ENCODE measurements at regions not wholly inside any gene's neighbourhood (a gene's known extent, or its start where the extent isn't known, plus 50 kb on each side); places are given as distances from the start of the nearest gene placed in this dataset.

DNA sequence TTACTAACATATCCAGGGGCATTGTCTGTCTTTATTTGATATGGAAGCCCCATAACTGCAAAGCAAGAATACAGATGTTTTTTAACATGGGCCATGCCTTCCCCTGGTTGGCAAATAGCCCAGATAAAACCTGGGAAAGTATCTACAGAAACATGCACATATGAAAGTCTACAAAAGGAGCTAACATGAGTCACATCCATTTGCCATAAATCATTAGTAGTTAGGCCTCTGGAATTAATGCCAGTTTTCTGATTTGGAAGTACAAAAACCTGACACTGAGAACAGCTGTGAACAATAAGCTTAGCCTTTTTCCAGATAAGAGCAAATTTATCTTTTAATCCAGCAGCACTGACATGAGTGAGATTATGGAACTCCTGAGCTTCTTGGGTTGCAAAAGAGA lies 418.0 kb upstream of the IMPG1 start:
- DNase-seq, result no peak

DNA sequence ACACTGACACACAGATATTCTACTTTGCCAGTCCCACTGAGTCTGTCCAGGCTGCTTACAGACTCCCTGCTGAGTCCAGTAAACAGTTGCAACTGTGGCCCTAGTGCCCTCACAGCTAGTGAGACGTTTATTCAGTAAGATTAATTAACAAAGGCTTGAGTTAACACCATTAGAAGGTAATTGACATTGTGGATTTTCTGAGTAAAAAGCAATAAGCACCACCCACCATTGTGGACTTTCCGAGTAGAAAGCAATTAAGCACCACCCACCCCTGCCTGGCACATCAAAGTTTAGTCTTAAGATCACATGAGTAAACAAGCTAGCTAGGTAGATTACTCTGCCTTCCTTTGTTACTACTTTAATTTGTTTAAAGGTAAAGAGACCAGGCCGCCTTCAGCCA lies 408.6 kb upstream of the IMPG1 start:
- DNase-seq, result no peak

DNA sequence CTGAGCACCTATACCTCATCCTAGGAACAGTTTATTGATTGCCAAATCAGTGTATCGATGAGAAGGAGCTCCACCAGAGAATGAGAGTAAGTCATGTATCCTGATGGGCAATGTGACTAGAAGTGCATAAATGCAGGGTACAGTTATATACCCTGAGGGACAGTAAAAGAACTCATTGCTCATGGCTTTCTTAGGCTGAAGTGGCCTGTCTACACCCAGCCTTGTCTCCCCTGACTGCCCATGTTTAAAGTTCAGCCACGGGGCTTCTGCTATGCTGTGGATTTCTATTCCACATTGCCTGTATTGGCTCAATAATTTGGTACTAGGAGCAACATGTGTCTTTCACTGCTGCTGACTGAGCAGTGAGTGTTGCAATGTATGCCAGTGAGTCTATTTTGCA lies 400.4 kb upstream of the IMPG1 start:
- no peak for DNase-seq

DNA sequence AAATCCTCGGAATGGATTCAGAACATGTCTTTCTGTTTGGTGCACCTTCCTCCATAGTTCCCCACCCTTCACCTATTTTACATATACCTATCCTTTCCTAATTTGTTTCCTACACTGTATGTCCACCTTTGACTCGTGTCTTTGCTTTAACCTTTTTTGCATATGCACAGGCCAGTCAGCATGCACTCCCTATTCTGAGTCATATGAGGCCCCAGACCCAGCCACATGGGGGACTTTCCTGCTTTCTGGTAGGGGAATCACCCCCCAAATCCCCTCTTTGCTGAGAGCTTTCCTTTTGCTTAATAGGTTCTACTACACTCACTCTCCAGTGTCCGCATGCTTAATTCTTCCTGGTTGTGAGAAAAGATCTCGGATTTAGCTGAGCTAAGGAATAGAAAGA lies 393.8 kb upstream of the IMPG1 start:
- no peak for DNase-seq

DNA sequence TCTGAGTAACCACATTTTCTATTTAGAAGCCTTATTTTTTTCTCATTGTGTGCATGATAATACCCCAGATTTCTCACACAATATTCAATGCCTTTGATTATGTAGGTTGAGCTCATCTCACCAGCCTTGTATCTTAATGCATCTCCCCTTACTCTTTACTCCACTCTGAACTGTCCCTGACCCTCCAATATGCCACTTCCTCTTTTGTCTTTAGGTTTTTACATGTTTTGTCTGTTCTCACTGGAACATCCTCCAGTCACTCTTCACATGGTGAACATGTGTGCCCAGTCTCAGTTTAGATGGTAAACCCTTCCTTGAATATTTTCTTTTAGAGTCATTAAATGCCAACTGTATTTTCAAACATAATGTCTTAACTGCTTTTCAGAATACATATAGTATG lies 392.9 kb upstream of the IMPG1 start:
- no peak for DNase-seq

DNA sequence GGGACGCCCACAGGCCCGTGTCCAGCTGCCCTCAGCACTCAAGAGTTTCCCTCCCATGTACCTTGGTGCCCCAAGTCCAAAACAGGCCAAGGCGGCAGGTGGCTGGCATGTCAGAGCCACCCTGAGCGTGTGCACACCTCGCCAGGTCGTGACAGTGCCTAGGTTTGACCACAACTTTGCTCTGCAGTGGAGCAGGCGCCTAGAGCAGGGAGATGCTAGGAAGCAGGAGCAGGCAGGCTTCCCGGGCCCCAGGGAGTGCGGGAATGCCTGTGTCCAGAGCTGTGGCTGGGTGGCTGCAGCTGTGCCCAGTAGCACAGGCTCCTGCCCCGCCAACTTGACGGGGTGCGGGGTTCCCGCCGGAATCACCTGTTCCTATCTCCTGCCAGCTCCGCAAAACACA lies 380.8 kb upstream of the IMPG1 start:
- DNase-seq, result no peak

DNA sequence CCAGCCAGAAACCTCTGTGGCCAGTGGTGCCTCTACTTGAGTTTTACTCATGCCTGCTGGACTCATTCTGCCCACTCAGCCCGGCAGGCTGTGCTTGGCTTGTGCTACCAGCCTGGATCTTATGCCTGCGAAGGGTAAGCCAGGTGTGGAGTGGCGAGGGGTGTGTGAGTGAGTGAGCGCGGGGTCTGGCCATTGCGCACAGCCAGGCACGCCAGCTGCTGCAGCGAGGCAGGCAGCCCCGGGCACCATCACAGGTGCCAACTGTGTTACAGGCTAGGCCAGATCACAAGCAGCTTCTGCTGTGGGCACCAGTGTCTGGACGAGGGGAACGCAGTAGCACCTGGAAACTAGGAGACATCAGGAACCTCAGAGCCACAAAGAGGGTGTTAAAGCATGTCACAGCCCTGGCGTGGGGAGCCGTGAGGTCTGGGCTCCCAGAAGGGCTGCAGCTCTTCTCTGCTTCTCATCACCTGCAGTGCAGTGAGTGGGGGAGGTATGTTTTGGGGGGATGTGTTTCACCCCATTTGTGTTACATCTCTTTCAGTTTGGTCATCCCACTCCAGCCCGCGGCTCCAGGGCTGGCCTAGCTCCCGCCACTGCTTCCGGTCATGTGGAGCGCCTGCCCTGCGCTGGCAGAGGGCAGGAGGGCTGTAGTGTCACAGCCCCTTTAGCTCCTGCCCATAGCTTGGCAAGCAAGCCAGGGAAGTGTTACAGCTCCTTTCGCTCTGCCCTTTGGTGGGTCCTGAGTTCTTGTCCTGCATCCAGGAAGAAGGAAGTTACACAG lies 379.7 kb upstream of the IMPG1 start:
- DNase-seq, result no peak

DNA sequence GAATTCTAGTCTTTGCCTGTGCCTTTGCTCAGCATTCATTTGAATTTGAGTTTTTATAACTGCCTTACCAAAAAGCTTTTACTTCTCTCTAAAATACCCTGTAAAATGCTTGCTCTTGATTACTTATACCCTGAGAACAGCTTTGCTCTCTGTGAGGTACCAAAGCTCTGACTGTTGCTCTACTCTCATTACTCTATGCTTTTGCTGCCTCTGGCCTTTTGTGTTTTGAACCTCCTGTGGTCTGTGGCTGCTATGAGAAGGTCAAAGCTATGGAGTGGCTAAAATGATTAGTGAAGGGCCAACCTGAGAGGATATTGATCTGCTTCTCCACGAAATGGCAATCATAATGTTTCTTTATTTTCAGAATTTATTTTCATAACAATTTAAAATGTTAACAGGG lies 375.6 kb upstream of the IMPG1 start:
- DNase-seq, result no peak

DNA sequence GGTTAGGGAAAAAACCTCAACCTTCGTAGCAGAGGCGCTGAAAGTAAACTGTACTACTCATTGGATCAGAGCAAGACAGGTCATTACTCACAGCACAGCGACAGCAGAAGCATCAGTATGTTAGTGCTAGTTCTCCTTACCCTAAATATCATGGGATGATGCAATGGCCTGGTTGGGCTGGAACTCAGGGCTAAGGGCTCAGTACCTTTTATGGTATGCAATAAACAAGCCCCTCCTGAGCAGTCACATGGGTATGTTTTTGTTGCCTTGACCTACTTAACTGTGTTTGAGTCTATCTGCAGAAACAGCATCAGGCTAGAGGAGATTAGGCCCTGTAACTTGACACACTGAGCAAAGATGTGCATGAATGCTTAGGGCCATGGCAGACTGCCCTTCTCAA lies 369.4 kb upstream of the IMPG1 start:
- DNase-seq, result no peak

DNA sequence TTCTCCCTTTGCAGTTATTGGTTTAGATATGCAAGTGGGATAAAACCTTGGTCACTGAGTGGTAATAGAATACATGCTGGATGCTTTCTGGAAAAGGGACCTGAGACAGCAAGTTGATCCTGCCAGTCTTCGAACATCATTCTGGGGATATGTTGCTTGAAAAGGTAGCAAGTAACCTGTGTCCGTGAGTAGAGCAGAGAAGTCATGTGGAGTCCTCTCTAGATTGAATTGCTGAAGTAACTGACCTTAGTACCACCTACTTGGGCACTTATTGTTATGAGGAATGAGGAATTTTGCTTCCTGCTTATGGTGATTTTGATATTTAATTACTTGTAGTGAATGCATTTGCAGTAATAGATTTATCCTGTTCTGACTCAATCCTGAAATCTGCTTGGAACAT lies 367.3 kb upstream of the IMPG1 start:
- no peak for DNase-seq

DNA sequence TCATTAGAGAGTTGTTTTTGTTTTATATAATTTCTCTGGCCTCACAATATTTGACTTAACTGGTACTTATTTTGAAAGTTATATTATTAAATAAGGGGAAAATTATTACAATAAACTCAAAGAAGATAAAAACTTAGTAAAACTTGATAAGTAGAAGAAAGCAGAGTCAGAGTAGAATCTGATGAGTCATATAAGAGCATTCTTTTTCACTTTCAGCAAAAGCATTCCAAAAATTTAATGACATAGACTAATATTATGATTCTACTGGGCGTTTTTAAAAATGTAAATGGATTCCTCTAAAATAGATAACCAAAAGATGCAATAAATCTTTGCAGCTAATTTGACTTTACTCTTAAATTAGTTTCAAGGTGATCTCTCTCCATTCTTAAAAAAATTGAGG lies 366.3 kb upstream of the IMPG1 start:
- no peak for DNase-seq

DNA sequence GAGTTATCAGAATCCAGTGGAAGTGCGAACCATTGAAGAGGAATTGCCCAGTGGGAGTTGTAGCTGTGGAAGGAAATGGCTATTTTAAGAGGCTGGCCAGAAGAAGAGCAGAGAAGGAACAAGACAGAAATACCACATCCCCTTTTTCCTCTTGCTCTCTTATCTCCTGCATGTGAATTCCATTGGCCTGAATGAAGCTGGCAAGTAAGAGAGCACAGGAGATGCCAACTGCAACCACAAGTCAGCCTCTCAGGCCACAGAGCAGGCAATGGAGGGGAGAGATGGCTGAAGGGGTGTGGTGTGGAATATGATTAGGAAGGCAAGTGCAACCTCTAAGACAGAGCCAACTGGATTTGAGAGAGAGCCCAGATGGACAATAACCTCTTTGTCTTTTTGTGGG lies 362.7 kb upstream of the IMPG1 start:
- DNase-seq, result no peak

DNA sequence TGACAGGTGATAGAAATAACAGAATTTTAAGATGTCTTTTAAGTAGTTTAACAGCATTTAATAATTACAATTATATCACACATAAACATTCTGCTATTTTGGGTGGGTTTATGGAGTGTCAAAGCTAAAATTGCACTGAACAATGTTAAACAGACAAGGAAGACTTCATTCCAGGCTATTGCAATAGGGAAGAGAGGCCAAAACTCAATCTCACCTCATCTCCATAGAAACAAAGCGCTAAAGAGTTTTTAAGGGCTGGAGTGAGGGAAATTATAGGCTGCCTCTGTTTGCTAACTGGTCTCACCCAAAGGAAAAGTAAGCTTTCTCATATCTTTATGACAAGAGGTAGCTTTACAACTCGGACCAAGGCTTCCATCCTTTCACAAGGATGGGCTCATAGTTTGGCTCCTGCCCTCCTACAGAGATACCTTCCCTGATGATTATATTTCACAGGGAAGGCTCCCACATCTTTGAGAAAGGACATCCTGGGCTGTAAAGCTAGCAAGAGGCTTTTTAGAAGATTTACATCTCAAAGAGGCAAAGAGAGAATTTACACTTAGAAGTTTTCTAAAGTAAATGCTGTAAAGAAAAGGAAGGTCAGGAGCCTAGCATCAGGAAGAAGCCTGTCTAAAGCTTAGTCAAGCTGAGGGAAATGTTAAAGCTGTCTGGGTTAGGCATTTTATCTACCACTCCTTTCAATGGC lies 350.2 kb upstream of the IMPG1 start:
- no peak for DNase-seq

DNA sequence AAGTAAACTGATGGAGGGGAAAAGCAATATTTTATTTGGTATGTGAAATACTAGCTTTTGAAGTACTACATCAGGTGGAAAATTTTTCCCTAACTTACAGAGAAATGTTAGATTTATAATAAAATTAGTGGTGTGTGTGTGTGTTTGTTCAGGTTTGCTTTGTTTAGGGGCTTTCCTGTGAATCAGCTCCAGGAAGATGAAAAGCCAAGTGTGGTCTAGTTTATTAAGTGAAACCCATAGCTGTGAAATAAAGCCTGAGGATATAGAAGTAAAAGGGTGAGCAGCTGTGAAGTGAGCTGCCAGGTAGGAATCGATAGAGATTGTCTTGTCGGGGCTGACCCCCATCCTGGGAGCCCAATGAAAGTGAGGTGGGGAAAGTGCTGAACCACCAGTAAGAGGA lies 347.6 kb upstream of the IMPG1 start:
- DNase-seq, result no peak

DNA sequence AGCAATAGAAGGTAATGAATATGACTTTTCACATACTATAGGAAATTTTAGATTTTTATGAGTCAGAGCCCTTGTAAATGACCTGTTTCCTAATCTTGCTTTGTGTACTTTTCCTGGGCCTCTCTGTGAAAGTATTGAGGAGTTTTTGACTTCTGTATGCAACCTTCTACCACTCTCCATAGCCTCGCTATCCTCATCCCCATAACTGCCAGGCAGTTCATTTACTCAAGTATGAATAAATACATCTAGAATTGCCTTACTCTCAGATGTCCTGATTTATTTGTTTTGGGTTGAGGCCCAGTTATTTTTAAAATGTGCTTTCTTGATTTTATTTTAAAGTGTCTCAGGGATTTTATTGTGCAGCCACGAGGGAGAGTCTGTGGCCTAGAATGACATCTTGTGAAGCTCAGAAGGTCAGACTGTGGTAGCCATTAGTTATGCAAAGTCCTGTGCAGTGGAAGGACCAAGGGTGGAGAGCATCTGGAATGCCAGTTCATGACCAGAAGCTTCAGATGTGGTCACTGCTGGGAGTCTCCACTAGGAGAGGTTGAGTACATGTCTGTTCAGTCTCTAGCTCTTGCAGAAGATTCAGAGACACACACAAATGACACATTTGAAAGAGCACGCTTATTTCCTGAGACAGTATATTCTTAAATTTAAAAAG lies 346.2 kb upstream of the IMPG1 start:
- DNase-seq, result no peak

DNA sequence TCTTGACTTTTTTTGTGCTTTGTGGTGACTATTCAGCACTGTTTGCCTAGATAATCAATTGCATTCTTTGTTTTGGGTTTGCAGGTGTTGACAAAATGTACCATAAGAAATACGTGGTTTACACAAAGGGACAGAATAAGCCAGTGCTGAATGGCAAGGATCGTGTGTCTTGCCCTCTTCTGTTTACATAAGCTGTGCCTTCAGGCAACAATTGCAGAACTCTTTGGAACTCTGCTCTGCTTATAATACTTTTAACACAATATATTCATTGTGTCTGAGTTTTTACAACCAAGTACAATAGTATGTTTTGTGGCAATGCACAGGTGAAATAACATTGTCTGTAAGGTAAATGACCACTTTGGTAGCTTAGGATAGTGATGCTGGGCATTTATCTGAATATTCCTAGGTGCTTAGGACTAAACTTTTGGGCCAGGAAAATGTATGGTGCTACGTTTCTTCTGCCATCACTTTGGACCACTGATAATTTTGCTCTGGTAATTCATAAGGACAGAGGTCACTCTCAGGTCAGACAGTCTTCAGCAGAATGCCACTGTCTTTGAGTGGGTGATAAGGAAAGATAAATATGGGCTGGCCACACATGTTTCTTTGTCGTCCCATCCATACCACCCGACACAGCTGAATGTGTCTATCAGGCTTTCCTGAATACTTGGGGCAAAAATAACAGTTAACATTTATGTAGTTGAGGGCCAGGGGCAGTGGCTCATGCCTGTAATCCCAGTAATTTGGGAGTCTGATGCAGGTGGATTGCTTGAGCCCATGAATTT lies 344.6 kb upstream of the IMPG1 start:
- DNase-seq, result no peak

DNA sequence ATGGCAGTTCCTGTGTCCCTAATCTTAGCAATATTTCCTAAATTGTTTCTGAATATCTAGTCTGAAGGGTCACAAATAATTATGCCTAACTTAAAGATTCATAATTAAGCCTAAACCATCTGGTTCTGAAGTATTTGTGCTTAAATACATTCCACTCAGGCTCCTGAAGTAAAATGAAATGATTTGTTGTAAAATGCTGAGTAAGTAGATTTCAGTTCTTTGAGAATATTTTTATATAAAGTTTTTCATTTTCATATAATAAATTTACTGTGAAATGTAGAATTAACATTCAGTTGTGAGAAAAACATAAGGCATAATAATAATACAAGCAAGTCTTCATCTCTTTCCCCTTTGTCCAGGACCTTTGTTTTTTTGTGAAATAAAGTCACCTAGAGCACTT lies 330.6 kb upstream of the IMPG1 start:
- DNase-seq, result no peak

DNA sequence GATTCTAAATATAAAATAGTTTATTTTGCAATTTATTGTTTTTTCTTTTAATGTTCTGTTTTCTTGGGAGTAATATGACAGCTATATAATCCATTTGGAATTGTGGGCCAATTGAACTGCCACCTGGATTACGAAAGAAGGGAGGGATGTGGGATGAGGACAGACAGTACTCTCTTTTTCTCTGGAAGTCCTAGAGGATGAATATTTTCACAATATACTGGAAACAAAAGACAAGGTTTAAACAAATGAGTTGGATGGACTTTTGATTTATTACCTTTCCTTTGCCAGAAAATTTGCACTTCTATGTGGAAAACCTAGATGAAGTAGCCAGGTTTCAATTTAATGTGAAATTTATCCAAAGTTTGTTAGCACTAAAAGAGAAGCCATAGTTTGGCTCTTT lies 325.5 kb upstream of the IMPG1 start:
- no peak for DNase-seq

DNA sequence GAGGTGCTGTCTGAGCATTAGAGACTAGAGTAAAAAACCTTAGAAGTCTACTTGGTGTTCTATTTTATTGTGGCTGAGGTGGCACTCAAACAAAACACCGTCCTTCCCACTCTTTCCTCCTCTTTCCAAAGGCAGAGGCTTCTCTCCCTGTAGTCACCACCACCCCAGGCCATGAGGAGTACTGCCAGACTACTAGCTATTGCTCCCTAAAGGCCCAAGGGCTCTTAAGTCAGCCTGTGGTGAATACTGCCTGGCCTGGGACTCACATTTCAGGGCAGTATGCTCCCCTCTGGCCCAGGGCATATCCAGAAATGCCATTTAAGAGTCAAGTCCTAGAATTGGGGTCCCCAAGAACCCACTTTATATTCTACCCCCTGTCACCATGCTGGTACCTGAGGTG lies 309.7 kb upstream of the IMPG1 start:
- no peak for DNase-seq

DNA sequence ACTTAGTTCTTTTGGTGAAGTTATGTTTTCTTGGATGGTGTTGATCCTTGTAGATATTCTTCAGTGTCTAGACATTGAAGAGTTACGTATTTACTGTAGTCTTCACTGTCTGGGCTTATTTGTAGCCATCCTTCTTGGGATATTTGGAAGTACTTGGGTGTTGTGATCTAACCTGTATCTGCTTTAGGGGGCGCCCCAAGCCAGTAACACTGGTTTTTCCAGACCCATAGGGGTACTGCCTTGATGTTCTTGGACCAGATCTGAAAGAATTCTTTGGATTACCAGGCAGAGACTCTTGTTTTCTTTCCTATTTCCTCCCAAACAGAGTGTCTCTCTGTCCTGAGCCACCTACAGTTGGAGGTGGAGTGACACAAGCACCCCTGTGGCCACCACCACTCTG lies 309.1 kb upstream of the IMPG1 start:
- no peak for DNase-seq

DNA sequence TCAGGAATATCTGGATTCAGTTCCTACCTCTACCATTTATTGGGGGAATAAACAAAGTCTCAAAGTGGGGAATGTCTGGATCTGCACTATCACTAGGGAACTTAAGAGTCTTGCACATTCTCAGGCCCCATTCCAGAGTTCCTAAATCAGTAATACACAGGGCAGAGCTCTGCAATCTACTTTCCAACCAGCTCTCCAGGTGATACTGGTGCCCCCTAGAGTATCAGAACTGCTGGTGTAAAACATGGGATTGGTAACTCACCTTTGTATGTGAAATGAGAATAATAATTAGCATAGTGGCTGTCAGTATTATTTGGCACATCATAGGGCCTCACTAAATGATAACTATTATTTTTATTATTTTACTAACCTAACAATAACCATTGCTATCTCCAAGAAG lies 278.8 kb upstream of the IMPG1 start:
- no peak for DNase-seq

DNA sequence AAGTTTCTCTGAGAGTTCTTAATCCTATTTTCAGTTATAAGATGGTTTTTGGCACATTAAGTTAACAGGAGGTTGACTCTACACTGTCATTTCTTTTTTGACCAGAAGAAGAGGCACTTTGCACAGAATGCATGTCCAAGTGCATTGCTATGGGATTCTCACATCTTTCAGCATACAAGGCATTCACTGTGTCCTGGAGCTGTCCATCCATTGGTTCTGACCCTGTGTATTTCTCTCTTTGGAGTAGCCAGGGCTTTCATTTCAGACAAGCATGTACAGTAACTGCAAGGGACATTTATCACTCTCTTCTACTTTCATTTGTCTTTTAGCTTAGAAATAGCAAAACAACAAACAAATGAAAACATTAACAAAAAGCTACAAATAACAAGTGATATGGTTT lies 275.1 kb upstream of the IMPG1 start:
- no peak for DNase-seq

DNA sequence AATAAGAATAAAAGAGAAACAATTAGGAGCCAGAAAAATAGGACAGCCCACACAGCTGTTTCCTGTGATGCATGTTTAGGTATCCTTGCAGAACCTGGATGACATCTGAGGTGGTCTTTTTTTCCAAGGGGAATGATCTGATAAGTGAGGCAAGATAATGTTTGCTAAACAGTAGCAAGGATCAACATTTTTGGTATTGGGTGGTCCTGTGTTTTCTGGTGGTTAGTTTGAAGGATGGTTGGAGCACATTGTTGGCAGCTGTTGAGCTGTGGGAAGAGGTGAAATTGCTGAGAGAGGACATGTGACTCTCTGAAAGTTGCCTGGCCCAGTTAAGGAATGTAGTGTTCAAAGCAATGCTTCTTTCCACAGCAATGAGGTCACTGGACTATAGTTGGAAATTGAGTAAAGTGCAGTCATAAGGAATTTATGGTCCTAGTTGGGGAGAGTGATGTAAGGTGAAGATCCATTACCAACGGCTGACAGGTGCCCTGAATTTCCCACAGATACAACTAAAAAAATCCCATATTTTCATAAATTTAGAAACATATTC lies 270.2 kb upstream of the IMPG1 start:
- DNase-seq, result no peak

Measured in NCI-H1105 (cell line).